ENCODE measurements at regions not wholly inside any gene's neighbourhood (a gene's known extent, or its start where the extent isn't known, plus 50 kb on each side); places are given as distances from the start of the nearest gene placed in this dataset.
A peak's percentile ranks its signal among the peaks of the same experiment; 100 is the strongest.

DNA sequence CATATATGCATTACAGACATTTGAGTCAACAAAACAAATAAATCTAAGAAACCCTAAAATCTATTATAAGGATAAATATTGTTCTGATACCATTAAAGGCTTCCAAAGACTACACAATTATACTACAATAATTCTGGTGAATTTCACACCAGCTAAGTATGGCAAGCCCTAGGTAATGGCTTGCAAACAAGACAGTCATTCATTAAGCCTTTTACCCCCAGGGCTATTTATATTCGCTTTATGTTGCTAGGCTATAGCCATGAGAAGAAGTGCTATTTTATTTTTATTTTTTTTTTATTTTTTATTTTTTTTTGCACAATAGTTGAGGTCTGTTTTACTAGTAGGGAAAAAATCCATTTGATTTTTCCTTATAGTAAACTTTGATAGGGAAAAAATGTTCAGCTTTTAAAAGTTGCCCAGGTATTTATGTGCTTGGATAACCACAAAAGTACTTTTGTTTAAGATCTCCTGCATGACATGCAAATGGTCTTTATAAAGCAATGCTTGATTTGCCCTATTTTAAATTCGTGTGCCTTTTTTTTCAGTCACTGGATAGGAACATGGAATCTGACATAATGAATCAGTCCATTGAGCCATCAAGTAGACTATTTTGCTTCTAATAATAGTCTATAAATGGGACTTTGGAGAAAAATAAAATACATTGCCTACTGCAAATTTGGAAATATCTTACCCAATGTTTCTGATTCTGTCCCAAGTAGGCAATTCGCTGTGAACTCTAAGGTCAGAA is 946.3 kb upstream of the COX7C start:
- peak; percentile 85 for DNase-seq

DNA sequence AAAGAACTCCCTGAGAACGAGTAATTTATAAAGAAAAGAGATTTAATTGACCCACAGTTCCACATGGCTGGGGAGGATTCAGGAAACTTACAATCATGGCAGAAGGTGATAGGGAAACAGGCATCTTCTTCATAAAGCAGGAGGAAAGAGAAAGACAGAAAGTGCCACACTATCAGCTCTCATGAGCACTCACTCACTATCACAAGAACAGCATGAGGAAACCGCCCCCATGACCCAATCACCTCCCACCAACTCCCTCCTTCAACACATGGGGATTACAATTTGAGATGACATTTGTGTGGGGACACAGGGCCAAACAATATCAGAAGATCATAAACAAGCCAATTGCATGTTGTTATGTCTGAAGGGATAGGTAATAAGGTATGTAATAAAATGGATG is 935.9 kb upstream of the COX7C start:
- no peak for DNase-seq

DNA sequence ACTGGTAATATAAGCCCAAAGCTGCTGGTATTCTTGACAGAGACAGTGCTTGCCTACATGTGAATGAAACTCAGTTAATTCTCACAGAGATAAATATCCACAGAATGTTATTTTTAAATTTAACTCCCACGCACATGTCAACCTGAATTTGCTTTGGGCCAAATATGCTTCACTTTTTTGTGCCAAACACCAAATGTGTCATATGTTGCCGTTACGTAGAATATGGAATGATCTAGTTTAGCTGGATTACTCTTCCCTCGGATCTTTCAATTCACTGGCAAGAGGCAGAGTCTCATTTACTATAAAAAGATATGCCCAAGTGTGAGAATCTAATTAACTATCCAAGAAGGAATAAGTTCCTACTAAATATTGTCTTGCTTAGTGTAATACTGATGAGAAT is 933.4 kb upstream of the COX7C start:
- DNase-seq: no peak

DNA sequence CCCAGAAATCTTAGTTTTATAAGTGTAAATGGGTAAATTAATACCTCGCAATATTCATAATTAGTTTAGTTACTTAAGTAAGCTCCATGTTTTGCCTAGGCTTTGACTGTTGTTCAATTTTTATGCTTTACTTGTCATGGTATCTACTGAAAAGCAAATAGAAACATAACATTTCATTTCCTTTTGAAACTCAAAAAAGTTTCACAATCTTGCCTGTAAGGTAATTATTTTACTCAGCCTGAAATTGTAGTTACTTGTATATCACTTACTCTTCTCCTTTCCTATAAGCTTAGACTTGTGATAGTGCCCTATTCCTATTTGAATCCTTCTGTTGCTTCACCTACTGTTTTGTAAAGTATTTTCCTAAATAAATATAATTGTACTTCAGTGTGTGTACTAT is 914.4 kb upstream of the COX7C start:
- DNase-seq: no peak

DNA sequence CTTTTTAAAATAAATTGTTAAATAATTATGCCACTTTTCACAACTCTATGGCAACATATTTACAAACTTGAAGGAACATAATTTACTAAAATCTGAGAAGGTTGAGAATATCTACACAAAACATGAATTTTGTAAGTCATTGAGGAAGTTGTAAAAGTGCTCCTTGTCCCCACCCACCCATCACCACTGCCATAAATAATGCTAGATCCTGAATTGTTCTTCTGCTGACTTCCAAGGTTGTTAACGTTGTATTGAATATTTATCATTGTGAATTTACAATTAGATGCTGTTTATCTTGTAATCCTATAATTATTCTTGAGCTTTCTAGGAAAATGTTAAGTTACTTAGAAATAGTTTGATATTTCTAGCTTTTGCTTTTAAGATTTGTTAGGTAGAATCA is 908.0 kb upstream of the COX7C start:
- DNase-seq: no peak

DNA sequence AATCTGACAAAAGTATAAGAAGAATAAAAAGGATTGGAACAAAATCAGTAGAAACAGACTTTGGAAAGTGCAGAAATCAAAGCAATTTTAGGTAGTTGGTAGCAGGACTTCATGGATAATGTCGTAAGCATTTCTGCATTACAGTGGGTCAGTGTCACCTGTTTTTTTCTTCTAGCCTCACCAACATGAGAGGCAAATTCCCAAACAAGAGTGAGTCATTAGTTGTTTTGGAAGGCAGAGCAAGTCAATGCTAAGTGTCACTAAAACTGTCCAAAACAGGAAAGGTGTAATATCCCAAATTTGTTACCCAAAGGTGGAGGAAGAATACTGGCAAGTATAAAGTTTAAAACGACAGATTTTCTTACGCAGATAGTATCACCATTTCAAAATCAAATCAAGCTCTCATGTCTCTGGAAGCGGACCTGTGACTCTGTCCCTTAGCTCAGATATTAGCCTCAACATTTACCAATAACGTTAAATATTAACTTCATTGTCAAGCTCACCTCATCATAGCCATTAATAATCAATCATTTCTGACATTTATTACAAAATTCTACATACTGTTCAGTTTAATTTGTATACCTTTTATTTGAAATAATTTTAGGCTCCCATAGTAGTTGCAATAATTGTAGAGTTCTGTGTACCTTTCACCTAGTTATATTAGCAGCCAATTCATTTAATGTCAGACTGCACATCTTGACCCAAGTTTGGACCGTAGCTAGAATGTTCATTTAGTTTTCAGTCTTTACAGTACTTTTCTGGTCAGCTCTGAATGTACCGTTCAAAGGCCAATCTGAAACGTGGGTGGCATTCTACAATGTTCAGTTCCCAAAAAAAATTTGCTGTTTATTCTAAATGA is 901.2 kb upstream of the COX7C start:
- no peak for DNase-seq

DNA sequence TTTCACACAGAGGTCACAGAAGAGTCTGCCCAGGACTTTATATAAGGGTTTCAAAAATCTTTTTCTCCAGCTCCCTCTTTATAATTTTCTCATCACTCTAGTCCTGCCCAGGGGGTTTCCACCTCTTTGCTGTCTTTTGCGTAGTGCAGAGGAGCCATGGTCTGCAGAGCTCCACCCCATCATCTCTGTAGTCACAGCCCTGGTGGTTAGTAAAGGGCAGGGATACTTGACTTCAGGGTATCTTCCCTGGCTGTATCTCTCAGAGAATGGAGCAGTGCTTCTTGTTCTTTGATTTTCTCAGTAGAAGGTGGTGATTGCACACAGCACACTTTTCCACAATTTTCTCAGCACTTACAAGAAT is 900.6 kb upstream of the COX7C start:
- DNase-seq: no peak

DNA sequence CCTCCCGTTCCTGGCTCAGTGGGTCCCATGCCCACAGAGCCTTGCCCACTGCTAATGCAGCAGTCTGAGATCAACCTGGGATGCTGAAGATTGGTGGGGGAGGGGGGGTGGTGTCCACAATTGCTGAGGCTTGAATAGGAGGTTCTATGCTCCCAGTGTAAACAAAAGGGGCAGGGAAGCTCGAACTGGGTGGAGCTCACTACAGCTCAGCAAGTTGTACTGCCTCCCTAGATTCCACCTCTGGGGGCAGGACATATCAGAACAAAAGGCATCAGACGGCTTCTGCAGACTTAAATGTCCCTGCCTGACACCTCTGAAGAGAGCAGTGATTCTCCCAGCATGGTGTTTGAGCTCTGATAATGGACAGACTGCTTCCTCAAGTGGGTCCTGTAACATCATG is 885.6 kb upstream of the COX7C start:
- DNase-seq: no peak

DNA sequence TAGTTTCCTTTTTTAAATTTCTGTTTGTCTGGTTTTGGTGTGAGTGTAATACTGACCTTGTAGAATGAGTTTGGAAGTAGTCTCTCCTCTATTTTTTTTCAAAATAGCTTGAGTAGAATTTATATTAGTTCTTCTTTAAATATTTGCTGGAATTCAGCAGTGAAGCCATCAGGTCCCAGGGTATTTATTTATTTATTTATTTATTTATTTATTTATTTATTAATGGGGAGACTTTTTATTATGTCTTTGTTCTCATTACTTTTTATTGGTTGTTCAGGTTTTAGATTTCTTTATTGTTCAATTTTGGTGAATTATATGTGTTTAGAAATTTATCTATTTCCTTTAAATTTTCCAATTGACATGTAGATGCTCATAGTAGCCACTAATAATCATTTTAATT is 875.8 kb upstream of the COX7C start:
- DNase-seq: no peak

DNA sequence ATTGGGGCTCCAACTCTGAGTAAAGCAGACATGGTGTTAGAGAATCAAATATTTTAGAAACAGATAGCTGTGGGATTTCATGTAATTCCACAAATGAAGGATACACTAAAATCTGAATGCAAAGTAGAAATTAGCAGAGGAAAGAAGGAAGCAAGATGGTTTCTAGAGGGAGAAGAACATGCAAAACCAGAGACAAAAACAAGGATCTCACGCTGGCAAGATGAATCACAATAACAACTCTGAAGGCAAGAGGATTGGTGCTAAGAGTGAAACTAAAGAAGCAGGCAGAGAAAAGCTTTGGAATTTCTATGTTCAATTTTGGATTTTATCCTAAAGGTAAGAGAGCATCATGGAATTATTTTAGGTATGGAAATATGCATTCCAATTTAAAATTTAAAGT is 857.2 kb upstream of the COX7C start:
- DNase-seq: no peak

DNA sequence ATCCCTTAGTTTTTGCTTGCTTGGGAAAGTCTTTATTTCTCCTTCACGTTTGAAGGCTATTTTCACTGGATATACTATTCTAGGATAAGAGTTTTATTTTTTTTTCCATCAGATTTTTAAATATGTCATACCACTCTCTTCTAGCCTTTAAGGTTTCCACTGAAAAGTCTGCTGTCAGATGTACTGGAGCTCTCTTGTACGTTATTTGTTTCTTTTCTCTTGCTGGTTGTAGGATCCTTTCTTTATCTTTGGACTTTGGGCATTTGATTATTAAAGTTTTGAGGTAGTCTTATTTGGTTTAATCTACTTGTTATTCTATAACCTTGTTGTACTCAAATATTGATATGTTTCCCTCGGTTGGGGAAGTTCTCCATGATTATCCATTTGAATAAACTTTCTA is 848.4 kb upstream of the COX7C start:
- DNase-seq: no peak

DNA sequence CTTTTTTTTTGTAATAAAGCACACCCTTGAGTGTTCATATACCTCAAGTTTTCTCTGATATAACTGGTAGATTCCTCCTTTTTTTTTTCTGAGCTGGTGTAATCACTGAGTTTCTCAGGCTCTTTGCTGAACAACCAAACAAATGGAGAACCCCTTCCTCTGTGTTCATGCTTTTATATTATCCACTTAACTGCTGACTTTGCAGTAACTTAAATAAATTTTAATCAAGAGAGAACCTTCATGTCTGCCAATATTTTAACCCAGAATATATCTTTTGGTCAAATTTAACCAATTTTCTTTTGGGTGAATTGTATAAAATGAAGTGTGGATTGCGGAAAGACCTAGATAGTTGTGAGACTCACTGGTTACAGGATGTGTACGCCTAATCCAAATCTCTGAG is 833.0 kb upstream of the COX7C start:
- DNase-seq: no peak

DNA sequence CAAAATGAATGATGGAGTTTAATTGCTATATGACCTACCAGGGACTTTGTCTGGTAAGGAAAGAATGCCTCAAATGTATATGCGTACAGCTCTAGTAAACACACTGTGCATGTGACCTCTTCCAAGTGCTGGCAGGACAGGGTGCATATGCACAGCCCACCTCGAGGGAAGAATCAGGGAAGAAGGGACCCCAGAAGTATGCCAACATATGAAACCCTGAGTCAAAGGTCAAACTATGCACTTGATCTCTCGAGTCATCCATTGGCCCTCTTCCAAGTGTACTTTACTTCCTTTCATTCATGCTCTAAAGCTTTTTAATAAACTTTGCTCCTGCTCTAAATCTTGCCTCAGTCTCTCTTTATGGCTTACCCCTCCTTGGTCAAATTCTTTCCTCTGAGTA is 804.6 kb upstream of the COX7C start:
- no peak for DNase-seq

DNA sequence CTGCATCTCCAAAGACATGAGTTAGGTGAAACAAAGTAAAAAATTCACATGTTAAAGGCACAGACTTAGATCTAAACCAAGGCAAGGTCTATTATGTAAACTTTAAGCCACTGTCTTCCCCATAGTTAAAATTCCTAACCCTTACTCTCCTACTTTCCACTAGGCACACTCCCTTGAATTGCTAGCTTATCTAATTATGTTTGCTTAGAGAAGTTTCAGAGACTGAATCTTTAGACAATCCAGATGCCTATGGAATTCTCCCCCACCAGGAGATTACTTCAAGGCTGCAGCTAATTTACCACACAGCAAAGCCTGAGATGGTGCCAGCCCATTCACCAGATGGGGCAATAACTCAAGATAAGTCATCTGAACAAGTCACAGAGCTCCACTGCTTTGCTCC is 803.1 kb upstream of the COX7C start:
- DNase-seq: no peak

DNA sequence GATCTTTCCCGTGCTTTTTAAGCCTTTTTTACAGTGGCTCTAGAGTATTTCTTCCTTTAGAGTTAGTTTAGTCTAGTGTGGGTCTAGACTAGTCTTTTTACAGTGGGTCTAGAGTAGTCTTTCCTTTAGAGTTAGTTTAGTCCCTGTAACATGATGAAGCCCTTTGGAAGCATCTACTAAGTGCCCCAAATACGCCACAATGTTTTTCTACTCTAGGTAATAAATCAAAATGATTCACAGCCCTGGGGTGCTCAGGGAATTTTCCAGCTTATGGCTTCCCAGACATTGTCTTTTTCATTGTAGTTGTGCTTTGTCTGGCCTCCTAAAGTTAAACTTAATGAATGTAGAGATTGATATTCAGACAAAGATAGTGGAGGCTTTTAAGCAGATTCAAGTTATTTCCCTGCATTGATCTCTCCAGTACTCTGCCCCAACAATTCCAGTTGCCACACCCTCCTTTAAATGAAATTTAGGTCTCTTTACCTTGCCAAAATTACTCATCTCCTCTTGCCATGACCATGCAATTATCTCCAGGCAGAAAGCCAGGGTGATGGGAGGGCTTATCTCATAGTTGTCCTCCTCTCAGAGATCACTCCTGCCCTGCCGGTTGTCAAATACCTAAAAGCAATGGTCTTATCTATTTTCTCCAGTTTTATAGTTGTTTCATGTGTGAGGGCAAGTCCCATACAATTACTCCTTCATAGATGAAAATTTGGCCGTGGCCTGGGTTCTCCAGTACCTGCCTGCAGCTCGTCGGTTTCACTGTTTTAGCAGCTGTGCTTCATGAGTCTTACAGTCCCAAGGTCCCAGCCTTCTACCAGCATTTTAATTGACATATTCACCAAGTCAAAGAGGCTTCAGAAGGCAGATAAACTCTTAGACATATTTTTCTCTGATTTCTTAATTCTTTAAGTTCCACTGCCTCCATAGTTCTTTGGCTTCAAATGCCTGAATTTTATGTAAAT is 794.0 kb upstream of the COX7C start:
- DNase-seq: no peak

DNA sequence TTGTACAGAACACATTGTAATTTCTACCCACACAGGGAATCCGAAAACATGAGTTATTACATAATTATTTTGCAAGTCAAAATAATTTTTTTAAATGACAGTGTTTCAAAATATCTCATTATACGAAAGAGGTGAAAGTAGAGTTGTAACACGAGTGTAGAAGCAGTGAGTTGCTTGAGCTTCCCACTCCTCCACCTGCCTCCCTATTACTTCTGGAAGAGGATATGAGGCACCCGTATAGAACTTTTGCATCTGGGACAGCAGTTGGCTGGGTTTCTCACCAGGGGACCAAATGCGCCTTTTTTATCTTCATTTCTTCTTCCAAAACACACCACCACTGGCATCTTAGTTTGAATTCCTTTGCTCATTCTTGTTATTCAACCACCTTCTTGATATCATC is 779.0 kb upstream of the COX7C start:
- DNase-seq: no peak

DNA sequence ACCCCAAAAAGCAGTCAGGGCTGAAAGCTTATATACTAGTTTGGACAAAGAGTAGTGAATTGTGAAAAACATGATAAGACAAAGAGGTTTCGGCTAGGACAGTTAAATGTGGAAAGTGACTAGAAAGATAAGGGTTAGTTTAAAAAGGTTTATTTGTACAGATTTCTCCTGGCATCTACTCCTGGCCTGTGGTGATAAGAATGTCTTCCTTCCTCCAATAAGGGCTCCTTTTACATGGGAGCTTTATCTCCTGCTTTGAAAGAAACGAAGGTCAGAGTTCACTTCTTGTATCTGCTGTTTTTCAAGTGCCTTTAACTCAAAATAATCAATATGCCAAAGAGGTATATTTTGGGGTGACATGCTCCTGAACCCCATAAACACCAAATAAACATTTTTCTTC is 776.1 kb upstream of the COX7C start:
- no peak for DNase-seq

DNA sequence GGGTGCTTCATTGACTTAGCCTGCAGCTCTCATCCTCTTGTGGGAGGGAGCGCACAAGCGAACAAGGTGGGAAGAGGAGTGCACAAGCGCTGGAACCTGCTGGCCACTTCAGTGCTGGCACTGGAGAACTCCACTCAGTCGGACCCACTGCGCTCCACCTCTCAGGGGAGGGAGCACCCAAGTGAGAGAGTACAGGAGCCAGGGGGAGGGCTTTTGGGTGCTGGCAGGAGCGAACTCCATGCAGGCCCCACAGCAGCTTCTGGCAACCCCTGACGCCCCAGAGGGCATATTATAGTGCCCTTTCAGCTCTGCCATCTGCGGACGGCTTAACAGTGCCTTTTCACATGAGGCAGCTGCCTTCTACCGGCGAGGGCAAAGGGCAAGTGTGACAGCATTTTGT is 774.2 kb upstream of the COX7C start:
- no peak for DNase-seq

DNA sequence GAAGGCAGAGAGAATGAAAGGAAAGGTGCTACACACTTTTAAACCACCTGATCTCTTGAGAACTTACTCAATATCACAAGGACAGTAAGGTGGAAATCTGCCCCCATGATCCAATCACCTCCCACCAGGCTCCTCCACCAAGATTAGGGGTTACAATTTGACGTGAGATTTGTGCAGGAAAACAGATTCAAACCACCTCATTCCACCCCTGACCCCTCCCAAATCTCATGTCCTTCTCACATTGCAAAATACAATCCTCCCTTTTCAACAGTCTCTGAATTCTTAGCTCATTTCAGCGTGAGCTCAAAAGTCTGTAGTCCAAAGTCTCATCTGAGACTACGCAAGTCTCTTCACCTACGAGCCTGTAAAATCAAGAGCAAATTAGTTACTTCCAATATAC is 768.3 kb upstream of the COX7C start:
- no peak for DNase-seq

DNA sequence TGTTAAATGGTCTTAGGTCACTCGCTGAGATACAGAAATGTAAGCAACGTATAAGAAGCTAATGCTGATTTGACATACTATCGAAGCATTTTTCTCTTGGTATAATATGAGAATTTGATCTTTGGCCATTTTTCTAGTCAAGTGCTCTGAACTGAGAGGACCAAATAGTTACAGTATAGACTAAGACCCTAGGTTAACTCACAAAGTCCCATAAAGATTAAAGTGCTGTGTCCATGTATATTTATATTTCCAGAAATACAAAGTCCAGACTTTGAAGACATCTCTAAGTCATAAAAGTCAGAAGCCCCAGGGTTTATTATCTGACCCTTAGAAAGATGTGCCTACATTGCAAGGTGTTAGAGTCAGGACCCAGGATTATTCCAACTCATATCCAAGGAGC is 752.4 kb upstream of the COX7C start:
- no peak for DNase-seq

DNA sequence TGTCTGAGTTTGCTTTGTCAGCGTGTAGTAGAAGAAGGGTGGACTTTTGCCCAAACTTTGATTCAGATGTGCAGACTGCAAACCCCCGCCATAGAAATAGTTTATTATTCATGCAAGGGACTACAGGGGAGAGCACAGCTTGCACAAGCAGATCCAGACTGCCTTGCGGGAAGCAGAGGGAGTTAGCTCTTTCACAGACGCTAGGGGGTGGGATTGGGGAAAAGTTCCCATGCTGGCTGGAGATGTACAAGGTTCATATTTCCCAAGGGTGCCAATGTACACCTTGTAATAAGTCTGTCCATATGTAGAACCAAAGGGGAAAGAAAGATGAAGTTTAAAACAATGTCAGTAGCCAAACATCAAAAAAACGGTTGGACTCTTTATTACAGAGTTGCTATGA is 749.7 kb upstream of the COX7C start:
- no peak for DNase-seq

DNA sequence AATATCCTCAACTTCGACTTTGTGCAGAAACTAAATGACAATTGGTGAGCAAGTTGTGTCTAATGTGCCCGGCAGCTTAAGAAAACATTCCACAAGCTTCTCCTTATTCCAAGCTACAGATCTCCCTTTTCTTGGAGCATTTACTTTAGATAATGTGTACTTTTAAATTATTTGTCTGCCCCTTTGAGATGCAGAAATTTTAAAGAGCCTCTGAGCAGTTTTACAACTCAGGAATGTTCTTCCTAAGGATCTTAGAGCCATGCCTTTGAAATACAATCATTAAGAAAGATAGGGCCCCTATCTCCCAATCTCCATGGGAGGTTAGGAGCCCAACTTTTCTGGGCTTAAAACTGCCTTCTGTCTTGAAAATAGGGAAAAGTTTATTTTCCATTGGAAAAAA is 723.7 kb upstream of the COX7C start:
- no peak for DNase-seq

DNA sequence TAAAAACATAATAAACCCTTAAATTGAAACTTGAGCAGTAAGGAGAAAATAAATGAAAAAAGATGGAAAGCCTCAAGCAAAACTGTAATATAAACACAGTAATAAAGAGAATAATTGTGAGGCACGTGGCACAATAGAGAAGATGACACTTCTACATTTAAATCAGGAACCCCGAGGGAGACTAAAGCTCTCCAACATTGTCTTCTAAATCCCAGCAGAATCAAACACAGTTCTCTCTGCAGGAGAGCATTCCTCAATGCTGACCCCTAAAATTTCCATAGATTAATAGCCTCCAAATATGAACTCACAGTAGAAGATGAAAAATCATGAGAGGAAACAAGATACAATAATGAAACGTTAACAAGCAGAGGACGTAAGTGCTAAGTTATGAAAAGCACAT is 721.2 kb upstream of the COX7C start:
- DNase-seq: no peak

DNA sequence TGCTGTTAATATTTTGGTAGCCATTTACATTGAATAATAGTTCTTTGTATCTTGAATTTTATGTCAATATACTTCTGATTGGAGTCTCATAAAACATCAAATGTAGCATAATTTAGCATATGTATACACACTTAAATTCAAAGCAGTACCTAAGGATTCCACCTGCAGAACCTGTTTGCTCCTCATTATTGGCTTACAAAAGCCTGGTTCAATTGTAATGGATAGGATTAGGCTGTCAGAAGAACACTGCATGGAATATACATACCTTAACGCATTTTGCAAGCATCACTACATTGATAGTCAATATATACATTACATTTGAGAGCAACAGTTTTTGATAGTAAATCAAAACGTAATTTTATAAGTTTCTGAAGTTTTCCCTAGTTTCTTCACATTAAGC is 711.3 kb upstream of the COX7C start:
- DNase-seq: no peak

All from NCI-H748 treated with DMSO at 0.1 percent for 48 hours (cell line).